ENCODE measurements at regions not wholly inside any gene's neighbourhood (a gene's known extent, or its start where the extent isn't known, plus 50 kb on each side); places are given as distances from the start of the nearest gene placed in this dataset.

GRCh38 chrX:146451136-146451535, 358.4 kb upstream of the CXorf51B start:
- H3T11ph ChIP-seq (ENCODE audit: low read length): no peak overlapping the region
- no peak overlapping the region for H3K4me2 ChIP-seq (ENCODE audit: insufficient read depth, insufficient read length, low read length)
- no peak overlapping the region for H4K5ac ChIP-seq (ENCODE audit: insufficient read length, low read depth, low read length)
- H3K23me2 ChIP-seq (ENCODE audit: insufficient read length, low read depth, low read length, poor library complexity, severe bottlenecking): no peaks in the 10 kb centered on the region
- peaks cover 3 to 4% (median 4%) of the 10 kb centered on the region in 3 experiments; a peak in 5 of 7 replicates for H3K36me3 Mint-ChIP-seq (ENCODE audit: insufficient read depth in 1 of 3, low read depth in 3 of 3)
- H3K4me3 Mint-ChIP-seq: no peak overlapping the region
- no peak overlapping the region for H3K14ac ChIP-seq (ENCODE audit: insufficient read depth, low read length)
- no peak overlapping the region for H2AFZ ChIP-seq (ENCODE audit: low read length)
- no peak overlapping the region for H3K27ac Mint-ChIP-seq
- H2BK20ac ChIP-seq (ENCODE audit: low read depth, low read length, poor library complexity, severe bottlenecking): no peak overlapping the region
- H3K27ac ChIP-seq (ENCODE audit: insufficient read length, low read depth, low read length): no peak overlapping the region
- no peak overlapping the region for H2BK120ac ChIP-seq (ENCODE audit: low read depth, low read length, poor library complexity, severe bottlenecking)
- no peaks in the 10 kb centered on the region for H4K20me1 ChIP-seq (ENCODE audit: control insufficient read depth, insufficient read depth, insufficient read length)
- DNase-seq: no peak
- H3K9me3 Mint-ChIP-seq: peaks cover 58 to 62% of the 10 kb centered on the region in 2 experiments
- no peak overlapping the region for H3K23ac ChIP-seq (ENCODE audit: insufficient read length, low read depth, low read length)
- no peaks in the 10 kb centered on the region for H3K4me1 Mint-ChIP-seq
- no CpG with 5 or more reads among the region's 1 CpG for WGBS (ENCODE audit: extremely low coverage, insufficient read length, low lambda C conversion rate)
- no peak overlapping the region for H2BK5ac ChIP-seq (ENCODE audit: insufficient read length, low read length)
- H3K56ac ChIP-seq (ENCODE audit: insufficient read length, low read depth, low read length): no peak overlapping the region
- H3K4me1 ChIP-seq (ENCODE audit: insufficient read depth, low read length): no peaks in the 10 kb centered on the region
- H4K91ac ChIP-seq (ENCODE audit: insufficient read length, low read depth, low read length): no peak overlapping the region
- H3K27me3 Mint-ChIP-seq (ENCODE audit: low read depth): no peaks in the 10 kb centered on the region
- no peak overlapping the region for H3K9ac ChIP-seq (ENCODE audit: extremely low read depth, insufficient read length, low read length)
- no peak overlapping the region for H2BK12ac ChIP-seq (ENCODE audit: insufficient read length, low read depth, low read length)
- H3K18ac ChIP-seq (ENCODE audit: insufficient read length, low read depth, low read length): no peak overlapping the region
- H3K79me2 ChIP-seq (ENCODE audit: insufficient read depth, low read length): no peaks in the 10 kb centered on the region
- TF ChIP-seq CTCF (conservative IDR thresholded peaks at IDR 0.05): no peak
- H2AK5ac ChIP-seq (ENCODE audit: insufficient read length, low read length): no peak overlapping the region
- no peak overlapping the region for H2BK15ac ChIP-seq (ENCODE audit: low read depth, low read length)
- no peak overlapping the region for H4K8ac ChIP-seq (replicated peaks; ENCODE audit: insufficient read length, low read depth, low read length)
- no peak overlapping the region for H3K4ac ChIP-seq (ENCODE audit: low read depth, low read length)
- peaks cover 24% of the 10 kb centered on the region for H3K9me3 ChIP-seq (ENCODE audit: control insufficient read depth, low read depth, low read length)
- H3K79me1 ChIP-seq (ENCODE audit: insufficient read depth, low read depth, low read length, poor library complexity, severe bottlenecking): no peaks in the 10 kb centered on the region
- H3K27me3 ChIP-seq (ENCODE audit: insufficient read depth, low read length): no peaks in the 10 kb centered on the region
